ENCODE measurements at regions not wholly inside any gene's neighbourhood (a gene's known extent, or its start where the extent isn't known, plus 50 kb on each side); places are given as distances from the start of the nearest gene placed in this dataset.

- no peak for DNase-seq (ENCODE audit: low read depth)
- no peak for TF ChIP-seq CTCF (IDR thresholded peaks at IDR 0.05; ENCODE audit: insufficient read depth, low read length)
- no peak overlapping the region for H3K4me3 ChIP-seq (ENCODE audit: low read depth, low read length)
Observed at GRCh38 chr20:48150568-48150967, 365.3 kb upstream of the SULF2 start.

GRCh38 chr20:48149902-48150301 is 364.6 kb upstream of the SULF2 start:
- DNase-seq (ENCODE audit: low read depth), result no peak
- H3K4me3 ChIP-seq (ENCODE audit: low read depth, low read length), result no peak overlapping the region
- no peak for TF ChIP-seq CTCF (IDR thresholded peaks at IDR 0.05; ENCODE audit: insufficient read depth, low read length)

GRCh38 chr20:48148916-48149672 is 363.8 kb upstream of the SULF2 start:
- DNase-seq (ENCODE audit: low read depth), result no peak
- no peak overlapping the region for H3K4me3 ChIP-seq (ENCODE audit: low read depth, low read length)
- TF ChIP-seq CTCF (IDR thresholded peaks at IDR 0.05; ENCODE audit: insufficient read depth, low read length), result no peak

GRCh38 chr20:48148020-48148419 is 362.7 kb upstream of the SULF2 start:
- no peak overlapping the region for H3K4me3 ChIP-seq (ENCODE audit: low read depth, low read length)
- no peak for TF ChIP-seq CTCF (IDR thresholded peaks at IDR 0.05; ENCODE audit: insufficient read depth, low read length)
- DNase-seq (ENCODE audit: low read depth), result no peak

- TF ChIP-seq CTCF (IDR thresholded peaks at IDR 0.05; ENCODE audit: insufficient read depth, low read length), result no peak
- no peak overlapping the region for H3K4me3 ChIP-seq (ENCODE audit: low read depth, low read length)
- no peak for DNase-seq (ENCODE audit: low read depth)
Observed at GRCh38 chr20:48147311-48147710, 362.0 kb upstream of the SULF2 start.

- no peak overlapping the region for H3K4me3 ChIP-seq (ENCODE audit: low read depth, low read length)
- TF ChIP-seq CTCF (IDR thresholded peaks at IDR 0.05; ENCODE audit: insufficient read depth, low read length), result no peak
- DNase-seq (ENCODE audit: low read depth), result no peak
Observed at GRCh38 chr20:48146877-48147276, 361.6 kb upstream of the SULF2 start.

- no peak for DNase-seq (ENCODE audit: low read depth)
- no peak for TF ChIP-seq CTCF (IDR thresholded peaks at IDR 0.05; ENCODE audit: insufficient read depth, low read length)
- H3K4me3 ChIP-seq (ENCODE audit: low read depth, low read length), result no peak overlapping the region
Observed at GRCh38 chr20:48146308-48146707, 361.0 kb upstream of the SULF2 start.
